ENCODE measurements at regions not wholly inside any gene's neighbourhood (a gene's known extent, or its start where the extent isn't known, plus 50 kb on each side); places are given as distances from the start of the nearest gene placed in this dataset.

- peak; percentile 30 for DNase-seq (ENCODE audit: unreplicated experiment)
- TF ChIP-seq, protein P1, sequence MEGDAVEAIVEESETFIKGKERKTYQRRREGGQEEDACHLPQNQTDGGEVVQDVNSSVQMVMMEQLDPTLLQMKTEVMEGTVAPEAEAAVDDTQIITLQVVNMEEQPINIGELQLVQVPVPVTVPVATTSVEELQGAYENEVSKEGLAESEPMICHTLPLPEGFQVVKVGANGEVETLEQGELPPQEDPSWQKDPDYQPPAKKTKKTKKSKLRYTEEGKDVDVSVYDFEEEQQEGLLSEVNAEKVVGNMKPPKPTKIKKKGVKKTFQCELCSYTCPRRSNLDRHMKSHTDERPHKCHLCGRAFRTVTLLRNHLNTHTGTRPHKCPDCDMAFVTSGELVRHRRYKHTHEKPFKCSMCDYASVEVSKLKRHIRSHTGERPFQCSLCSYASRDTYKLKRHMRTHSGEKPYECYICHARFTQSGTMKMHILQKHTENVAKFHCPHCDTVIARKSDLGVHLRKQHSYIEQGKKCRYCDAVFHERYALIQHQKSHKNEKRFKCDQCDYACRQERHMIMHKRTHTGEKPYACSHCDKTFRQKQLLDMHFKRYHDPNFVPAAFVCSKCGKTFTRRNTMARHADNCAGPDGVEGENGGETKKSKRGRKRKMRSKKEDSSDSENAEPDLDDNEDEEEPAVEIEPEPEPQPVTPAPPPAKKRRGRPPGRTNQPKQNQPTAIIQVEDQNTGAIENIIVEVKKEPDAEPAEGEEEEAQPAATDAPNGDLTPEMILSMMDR (IDR thresholded peaks at IDR 0.05; ENCODE audit: unreplicated experiment) = no peak
- POLR2A ChIA-PET = no interaction called here
- intact Hi-C loops (cut with micrococcal nuclease) = no loop called here
- no peaks in the 10 kb centered on the region for H3K27me3 Mint-ChIP-seq (ENCODE audit: insufficient read depth, unreplicated experiment)
- H3K27ac Mint-ChIP-seq (ENCODE audit: low read depth, unreplicated experiment) = no peak overlapping the region
- no peaks in the 10 kb centered on the region for H3K36me3 Mint-ChIP-seq (ENCODE audit: insufficient read depth, unreplicated experiment)
- no peaks in the 10 kb centered on the region for H3K9me3 Mint-ChIP-seq (ENCODE audit: unreplicated experiment)
- no peak overlapping the region for H3K4me3 Mint-ChIP-seq (ENCODE audit: unreplicated experiment)
- CTCF ChIA-PET = interaction anchor here (0.5 kb wide), 1 partner anchor 329 kb away, joined by 3 read pairs; no protein-coding TSS in a partner anchor
- no TSS peak for BruUV-seq (replicated peaks)
- peaks cover 7% of the 10 kb centered on the region for H3K4me1 Mint-ChIP-seq (ENCODE audit: insufficient read depth, unreplicated experiment)
Measured at GRCh38 chr5:104088876-104089778, 526.5 kb upstream of the NUDT12 start.

- Mint-ChIP-seq H3K27me3 (ENCODE audit: insufficient read depth, unreplicated experiment) (no peaks in the 10 kb centered on the region), H3K4me1 (ENCODE audit: insufficient read depth, unreplicated experiment) (peaks cover 7% of the 10 kb centered on the region), H3K4me3 (ENCODE audit: unreplicated experiment) (no peak overlapping the region), H3K27ac (ENCODE audit: low read depth, unreplicated experiment) (no peak overlapping the region), H3K9me3 (ENCODE audit: unreplicated experiment) (no peaks in the 10 kb centered on the region), H3K36me3 (ENCODE audit: insufficient read depth, unreplicated experiment) (no peaks in the 10 kb centered on the region)
- ChIA-PET POLR2A (no interaction called here), CTCF (no interaction called here)
- TF ChIP-seq, protein P1 (IDR thresholded peaks at IDR 0.05; ENCODE audit: unreplicated experiment) = no peak
- no peak for DNase-seq (ENCODE audit: unreplicated experiment)
- no TSS peak for BruUV-seq (replicated peaks)
- intact Hi-C loops (cut with micrococcal nuclease) = no loop called here
Measured at GRCh38 chr5:104084896-104085295, 522.3 kb upstream of the NUDT12 start.

DNA sequence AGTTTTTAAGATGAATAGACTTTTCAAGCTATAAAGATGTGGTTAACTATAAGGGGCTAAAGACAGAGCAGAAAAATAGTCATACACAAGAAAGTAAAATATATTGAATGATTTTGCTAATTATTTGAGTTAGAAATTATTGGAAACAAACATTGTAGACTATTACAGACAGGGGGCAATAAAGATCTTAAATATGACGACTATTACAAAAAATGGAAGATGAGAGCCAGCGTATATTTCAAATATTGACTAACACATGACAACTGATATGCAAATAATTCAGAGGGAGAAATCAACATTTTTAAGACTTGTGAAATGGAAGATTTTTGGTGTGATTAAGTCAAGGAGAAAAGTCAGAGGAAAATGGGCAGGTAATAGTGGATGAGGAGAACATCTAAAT is 520.2 kb upstream of the NUDT12 start:
- ChIA-PET CTCF (no interaction called here), POLR2A (no interaction called here)
- Mint-ChIP-seq H3K27me3 (ENCODE audit: insufficient read depth, unreplicated experiment) (no peaks in the 10 kb centered on the region), H3K4me1 (ENCODE audit: insufficient read depth, unreplicated experiment) (no peaks in the 10 kb centered on the region), H3K27ac (ENCODE audit: low read depth, unreplicated experiment) (no peak overlapping the region), H3K4me3 (ENCODE audit: unreplicated experiment) (no peak overlapping the region), H3K9me3 (ENCODE audit: unreplicated experiment) (no peaks in the 10 kb centered on the region), H3K36me3 (ENCODE audit: insufficient read depth, unreplicated experiment) (no peaks in the 10 kb centered on the region)
- TF ChIP-seq, protein P1 (IDR thresholded peaks at IDR 0.05; ENCODE audit: unreplicated experiment) = no peak
- intact Hi-C loops (cut with micrococcal nuclease) = no loop called here
- no TSS peak for BruUV-seq (replicated peaks)
- no peak for DNase-seq (ENCODE audit: unreplicated experiment)

DNA sequence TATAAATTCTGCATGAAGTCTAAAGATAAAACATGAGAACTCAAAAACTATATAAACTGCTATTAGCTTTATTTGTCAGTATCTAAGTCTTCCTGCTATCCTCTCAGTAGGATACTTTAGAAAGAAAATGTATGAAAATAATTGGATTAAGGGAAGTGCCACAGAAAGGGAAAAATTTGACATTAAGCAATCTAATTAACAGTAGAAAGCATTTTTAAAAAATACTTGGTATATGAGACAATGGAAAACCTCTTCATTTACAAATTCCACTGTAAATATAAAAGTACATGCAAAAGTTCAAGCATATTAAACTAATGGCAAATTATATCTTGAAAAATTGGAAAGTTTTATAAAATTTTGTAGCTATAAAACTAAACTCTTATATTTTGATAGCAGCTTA is 518.6 kb upstream of the NUDT12 start:
- Mint-ChIP-seq H3K36me3 (ENCODE audit: insufficient read depth, unreplicated experiment) (no peaks in the 10 kb centered on the region), H3K27ac (ENCODE audit: low read depth, unreplicated experiment) (no peak overlapping the region), H3K4me1 (ENCODE audit: insufficient read depth, unreplicated experiment) (no peaks in the 10 kb centered on the region), H3K9me3 (ENCODE audit: unreplicated experiment) (no peaks in the 10 kb centered on the region), H3K4me3 (ENCODE audit: unreplicated experiment) (no peak overlapping the region), H3K27me3 (ENCODE audit: insufficient read depth, unreplicated experiment) (no peaks in the 10 kb centered on the region)
- TF ChIP-seq, protein P1 (IDR thresholded peaks at IDR 0.05; ENCODE audit: unreplicated experiment) = no peak
- POLR2A ChIA-PET = no interaction called here
- intact Hi-C loops (cut with micrococcal nuclease) = no loop called here
- CTCF ChIA-PET = no interaction called here
- no TSS peak for BruUV-seq (replicated peaks)
- DNase-seq (ENCODE audit: unreplicated experiment) = no peak

All from MCF 10A (cell line).